ENCODE measurements at regions not wholly inside any gene's neighbourhood (a gene's known extent, or its start where the extent isn't known, plus 50 kb on each side); places are given as distances from the start of the nearest gene placed in this dataset.

GRCh38 chr2:103002954-103003353, 241.1 kb downstream of the TMEM182 start:
- no peak for TF ChIP-seq CTCF (IDR thresholded peaks at IDR 0.05; ENCODE audit: insufficient read depth, low read length)
- no peak for TF ChIP-seq GABPA (IDR thresholded peaks at IDR 0.05; ENCODE audit: low read depth)
